Jurkat, Clone E6-1 (cell line): ENCODE measurements at regions not wholly inside any gene's neighbourhood (a gene's known extent, or its start where the extent isn't known, plus 50 kb on each side); places are given as distances from the start of the nearest gene placed in this dataset.

Source experiments
- DNase-seq: peaks from one replicate; pipeline ENCODE4 v3.0.0-alpha.2; 2011; ENCODE audit warnings: low read depth, low spot score
- H3K4me3 ChIP-seq: 2 replicates; pipeline ENCODE4 v1.5.1; 2011; ENCODE audit warnings: mild to moderate bottlenecking, low read length, control low read depth, moderate library complexity

- no peak for DNase-seq
These were observed 60.0 kb downstream of the NRN1 start for GRCh38 chr6:5946701-5947100.

GRCh38 chr6:5946181-5946580 lies 60.5 kb downstream of the NRN1 start:
- no peak overlapping the region for H3K4me3 ChIP-seq
- no peak for DNase-seq

More at GRCh38 chr6:5946701-5947100, 60.0 kb downstream of the NRN1 start:
- no peak overlapping the region for H3K4me3 ChIP-seq

GRCh38 chr6:5943591-5943990 lies 63.1 kb downstream of the NRN1 start:
- H3K4me3 ChIP-seq: no peak overlapping the region
- DNase-seq: no peak

DNA sequence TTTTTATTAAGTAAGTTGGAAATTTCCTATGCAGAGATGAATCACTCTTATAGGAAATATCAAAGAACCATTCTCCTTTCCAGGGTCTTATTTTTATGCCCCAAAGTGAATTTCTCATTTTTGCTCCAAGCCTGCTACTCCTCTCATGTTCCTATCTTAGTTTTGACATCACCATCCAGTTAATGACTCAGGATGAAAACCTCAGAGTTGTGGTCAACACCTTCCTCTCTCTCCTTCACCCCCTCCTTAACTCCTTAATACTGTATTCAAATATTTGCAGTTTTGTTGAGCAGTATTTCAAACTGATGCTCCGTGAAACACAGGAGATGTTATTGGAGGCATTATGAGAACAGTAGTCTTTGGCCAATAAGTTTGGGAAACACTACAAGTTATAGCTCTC lies 64.1 kb downstream of the NRN1 start:
- no peak overlapping the region for H3K4me3 ChIP-seq
- no peak for DNase-seq

DNA sequence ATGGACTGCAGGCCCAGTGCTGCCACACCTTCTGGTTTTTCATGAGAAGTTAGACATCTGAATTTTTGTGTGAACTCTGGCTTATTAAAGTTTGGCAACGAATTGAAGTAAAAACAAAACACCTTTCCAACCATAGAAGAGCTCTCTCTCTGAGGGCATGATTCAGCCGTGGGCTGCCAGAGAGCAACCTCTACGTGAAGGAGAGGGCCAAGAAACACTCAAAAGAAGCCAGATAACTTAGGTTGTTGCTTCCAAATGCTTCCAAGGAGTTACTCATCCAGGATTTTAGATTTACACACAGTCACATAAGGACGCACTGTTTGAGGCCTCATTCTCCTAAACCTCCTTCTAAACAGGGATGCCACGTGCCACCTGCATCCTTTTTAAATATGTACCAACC lies 65.5 kb downstream of the NRN1 start:
- H3K4me3 ChIP-seq: no peak overlapping the region
- no peak for DNase-seq

GRCh38 chr6:5938934-5939333 lies 67.8 kb downstream of the NRN1 start:
- H3K4me3 ChIP-seq: no peak overlapping the region
- no peak for DNase-seq

DNA sequence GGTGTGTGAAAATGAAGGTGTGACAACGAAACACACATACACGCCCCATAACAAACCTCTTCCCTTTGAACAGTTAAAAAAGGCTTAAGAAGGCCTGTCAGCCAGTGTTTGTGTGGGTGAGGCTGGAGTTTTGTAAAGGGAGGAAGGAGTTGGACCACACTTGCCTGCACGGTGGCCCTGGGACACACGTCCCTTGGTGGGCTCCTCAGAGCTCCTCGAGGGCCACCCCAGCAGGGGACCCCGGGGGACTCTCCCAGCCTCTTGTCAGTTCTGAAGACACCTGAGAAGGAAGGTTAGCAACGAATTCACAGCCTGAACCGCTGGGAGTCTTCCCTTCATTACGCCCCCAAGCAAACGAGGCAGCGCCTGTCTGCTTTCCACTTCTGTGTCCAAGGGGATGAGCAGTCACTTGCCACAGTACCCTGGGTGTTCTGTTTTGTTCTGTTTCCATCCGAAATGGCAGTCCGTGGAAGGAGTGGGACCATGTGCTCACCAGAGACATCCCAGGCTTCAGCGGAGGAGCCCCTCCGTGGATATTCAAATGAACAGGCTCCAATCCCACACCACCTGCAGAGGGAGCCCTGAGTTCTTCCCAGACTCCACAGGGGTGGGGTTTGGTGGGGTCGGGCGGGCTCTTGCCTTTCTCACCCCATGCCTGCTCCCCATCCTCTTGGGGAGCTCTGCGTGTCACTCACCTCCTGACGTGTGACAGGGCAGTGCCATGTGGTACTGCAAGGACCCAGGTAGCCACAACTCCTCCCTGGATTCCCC lies 68.6 kb downstream of the NRN1 start:
- DNase-seq: no peak
- H3K4me3 ChIP-seq: no peak overlapping the region

GRCh38 chr6:5937169-5937909 lies 69.4 kb downstream of the NRN1 start:
- H3K4me3 ChIP-seq: no peak overlapping the region
- DNase-seq: no peak

DNA sequence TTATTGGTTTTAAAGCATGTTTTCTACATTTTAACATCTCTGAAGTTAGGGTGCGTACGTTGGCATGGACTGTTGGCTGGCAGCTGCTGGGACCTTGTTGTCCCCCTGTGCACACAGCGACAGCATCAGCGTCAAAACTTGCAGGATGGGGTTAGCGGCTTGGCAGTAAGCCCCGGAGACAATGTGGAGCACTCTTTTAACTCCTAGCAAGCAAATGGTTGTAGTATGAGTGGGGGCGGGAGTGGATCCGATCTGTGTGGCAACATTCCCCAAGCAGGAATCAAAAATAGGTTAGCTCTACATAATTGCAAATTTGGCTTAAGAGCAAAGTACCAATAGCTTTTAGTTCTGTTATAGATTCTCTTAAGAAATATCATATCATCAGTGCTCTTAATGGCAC lies 70.1 kb downstream of the NRN1 start:
- no peak for DNase-seq
- no peak overlapping the region for H3K4me3 ChIP-seq

DNA sequence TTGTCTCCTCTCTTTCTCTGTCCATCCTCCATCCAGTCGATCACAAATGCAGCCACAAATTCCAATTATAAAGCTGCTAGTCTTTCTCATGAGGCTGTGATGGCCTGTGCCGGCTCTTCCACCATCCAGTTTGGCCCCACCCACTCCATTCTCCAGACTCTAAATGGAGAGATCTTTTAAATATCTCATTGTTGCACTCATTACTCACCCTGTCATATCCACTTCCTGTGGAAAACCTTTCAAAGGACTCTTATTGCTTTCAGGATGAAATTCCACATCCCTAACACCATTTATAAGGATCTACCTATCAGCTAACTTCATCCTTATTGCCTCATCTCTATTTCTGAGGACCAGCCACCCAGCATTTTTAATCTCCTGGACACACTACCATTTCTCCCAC lies 70.6 kb downstream of the NRN1 start:
- no peak overlapping the region for H3K4me3 ChIP-seq
- DNase-seq: no peak

GRCh38 chr6:5930968-5931367 lies 75.8 kb downstream of the NRN1 start:
- H3K4me3 ChIP-seq: no peak overlapping the region
- DNase-seq: no peak

- H3K4me3 ChIP-seq: no peak overlapping the region
- no peak for DNase-seq
These were observed 76.5 kb downstream of the NRN1 start for GRCh38 chr6:5930143-5930770.

DNA sequence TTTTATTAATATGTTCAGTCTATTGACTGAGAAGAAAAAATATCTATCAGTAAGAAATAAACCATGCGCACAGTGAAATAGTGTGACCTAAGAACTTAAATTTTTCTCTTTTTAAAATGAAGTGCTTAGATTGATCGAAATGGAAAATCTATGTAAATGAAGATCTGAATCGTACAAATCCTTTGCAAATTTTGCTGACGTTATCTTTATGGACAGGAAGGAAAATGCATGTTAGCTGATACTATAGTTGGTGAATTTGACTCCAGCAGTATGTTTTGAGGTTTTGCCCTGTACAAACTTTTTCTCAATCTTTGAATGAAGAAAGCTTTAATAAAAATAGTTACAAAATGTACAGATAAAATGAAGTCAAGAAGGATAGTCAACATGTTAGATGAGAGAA lies 82.9 kb downstream of the NRN1 start:
- DNase-seq: no peak
- no peak overlapping the region for H3K4me3 ChIP-seq

- no peak for DNase-seq
- no peak overlapping the region for H3K4me3 ChIP-seq
These were observed 84.5 kb downstream of the NRN1 start for GRCh38 chr6:5922230-5922629.

DNA sequence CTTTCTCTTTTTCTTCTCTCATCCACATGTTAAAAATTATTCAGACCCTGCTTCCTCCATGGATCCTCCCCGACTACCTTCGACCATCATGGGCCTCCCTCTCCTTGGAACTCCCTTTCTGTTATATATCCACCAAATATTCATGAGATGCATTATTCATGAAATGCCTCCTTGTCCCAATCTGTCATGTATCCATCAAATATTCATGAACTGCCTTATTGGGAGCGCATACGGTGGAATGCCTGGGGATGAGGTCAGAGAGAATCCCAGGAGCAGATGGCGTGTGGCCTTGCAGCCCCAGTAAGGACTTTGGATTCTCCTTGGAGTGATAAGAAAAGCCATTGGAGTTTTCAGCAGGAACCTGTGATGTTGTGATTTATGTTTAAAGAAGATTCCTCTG lies 97.0 kb downstream of the NRN1 start:
- H3K4me3 ChIP-seq: no peak overlapping the region
- DNase-seq: no peak

DNA sequence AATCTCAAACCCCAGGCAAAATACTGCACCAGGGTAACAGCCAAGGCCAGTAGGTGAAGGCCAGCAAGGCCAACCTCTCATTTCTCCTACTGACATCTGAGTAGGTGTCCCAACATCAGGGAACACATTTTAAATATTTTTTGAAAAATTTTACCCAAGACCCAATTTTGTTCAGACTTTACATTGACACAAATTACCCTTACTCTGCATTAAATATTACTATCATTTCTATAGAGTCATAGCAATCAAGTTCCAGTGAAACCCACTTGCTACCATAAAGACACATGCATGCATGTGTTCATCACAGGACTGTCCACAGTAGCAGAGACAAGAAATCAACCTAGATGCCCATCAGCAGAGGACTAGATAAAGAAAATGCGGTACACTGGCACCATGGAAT lies 99.9 kb downstream of the NRN1 start:
- no peak overlapping the region for H3K4me3 ChIP-seq
- no peak for DNase-seq

GRCh38 chr6:5906340-5906670 lies 100.4 kb downstream of the NRN1 start:
- no peak for DNase-seq
- H3K4me3 ChIP-seq: no peak overlapping the region

DNA sequence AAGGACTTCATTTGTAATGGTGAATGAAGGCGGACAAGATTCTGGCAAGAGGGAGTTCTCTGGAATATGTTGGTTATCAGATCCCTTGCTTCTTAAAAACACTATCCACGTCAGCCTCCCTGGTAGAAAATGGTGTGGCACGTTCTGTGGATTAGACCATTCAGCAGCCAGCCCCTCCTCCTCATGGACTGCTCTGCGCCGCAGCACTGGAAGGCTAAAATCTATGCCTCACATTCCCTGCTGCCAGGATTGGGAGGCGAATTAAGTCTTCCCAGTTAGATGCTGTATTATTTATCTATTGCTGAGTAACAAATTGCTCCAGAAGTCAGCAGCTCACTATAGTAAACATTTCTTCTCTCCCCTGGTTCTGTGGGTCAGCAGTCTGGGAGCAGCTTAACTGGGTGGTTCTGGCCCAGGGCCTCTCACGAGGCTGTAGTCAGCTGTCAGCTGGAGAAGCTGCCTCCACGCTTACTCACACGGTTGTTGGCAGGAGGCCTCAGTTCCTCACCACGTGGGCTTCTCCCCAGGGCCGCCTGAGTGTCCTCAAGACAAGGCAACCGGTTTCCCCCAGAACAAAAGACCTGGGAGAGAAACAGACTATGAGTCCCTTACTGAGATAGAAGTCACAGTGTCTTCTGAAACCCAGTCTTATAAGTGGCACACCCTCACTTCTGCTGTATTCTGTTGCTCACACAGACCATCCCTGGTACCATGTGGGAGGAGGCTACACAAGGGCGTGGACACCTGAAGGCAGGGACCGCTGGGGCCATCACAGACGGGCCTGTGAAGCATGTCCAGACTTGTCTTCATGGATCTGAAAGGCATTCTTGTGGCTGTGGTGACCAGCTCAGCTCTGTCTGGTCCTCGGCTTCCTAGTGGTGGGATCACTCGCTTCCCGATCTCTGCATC lies 101.0 kb downstream of the NRN1 start:
- H3K4me3 ChIP-seq: no peak overlapping the region
- DNase-seq: no peak

DNA sequence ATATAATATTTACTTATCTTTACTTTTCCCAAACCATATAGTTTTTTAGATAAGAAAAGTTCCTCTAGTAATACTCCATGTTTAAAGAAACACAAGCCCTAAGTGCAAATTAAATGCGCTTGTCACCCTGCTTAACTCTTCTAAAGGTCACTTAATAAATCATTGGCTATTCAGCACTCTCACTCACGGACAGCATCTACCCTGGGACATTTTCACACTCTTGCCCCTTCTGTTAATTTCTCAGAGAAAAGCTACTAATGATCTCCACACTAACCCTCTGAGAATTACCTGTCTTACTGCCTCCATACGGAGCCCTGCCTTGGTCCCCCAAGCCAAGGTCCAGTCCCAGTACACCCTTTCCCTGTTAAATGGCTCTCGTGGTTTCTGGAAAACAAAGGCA lies 102.2 kb downstream of the NRN1 start:
- no peak overlapping the region for H3K4me3 ChIP-seq
- no peak for DNase-seq
